ENCODE measurements at regions not wholly inside any gene's neighbourhood (a gene's known extent, or its start where the extent isn't known, plus 50 kb on each side); places are given as distances from the start of the nearest gene placed in this dataset.
"Not testable (repeated sequence)": the region's sequence is repeated elsewhere in the genome, so short reads cannot be mapped to it uniquely, and the experiment has no call there.

DNA sequence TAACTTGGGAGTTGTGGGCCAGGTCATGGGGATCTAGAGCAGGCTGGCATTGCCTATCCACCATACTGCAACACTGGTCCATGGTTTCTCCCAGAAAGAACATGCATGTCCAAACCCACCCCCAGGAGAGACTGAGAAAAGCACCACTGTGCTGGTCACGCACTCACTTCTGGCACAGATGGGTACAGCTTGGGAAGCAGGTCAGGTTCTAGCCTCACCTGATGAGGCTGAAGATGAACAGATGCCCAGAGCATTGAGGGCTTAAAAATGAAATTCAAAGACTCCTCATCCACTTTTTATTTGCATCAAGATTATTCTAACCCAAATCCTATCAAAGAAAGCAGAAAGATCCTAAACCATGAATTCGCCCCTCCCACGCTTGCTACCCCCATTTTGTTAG lies 125.9 kb upstream of the RAI2 start:
- no peaks in the 10 kb centered on the region for H3K4me1 ChIP-seq (ENCODE audit: control insufficient read depth, insufficient read depth, low read length)
- peaks cover 2% of the 10 kb centered on the region for H3K27me3 ChIP-seq (ENCODE audit: control insufficient read depth, insufficient read depth, low read length)
- no peaks in the 10 kb centered on the region for H3K36me3 ChIP-seq (ENCODE audit: control insufficient read depth, insufficient read depth, low read length)
- peaks cover 2% of the 10 kb centered on the region for H3K9me3 ChIP-seq (ENCODE audit: control insufficient read depth, insufficient read depth, low read length)
- no peak for DNase-seq (ENCODE audit: low read depth in 4 of 6, low spot score in 6 of 6)
- H3K27ac ChIP-seq (ENCODE audit: low read depth, low read length) = no peak overlapping the region
- 58% methylated on average over 2 of the region's 3 CpGs for WGBS (ENCODE audit: insufficient coverage)
- H3K4me3 ChIP-seq (ENCODE audit: low read depth, low read length) = no peak overlapping the region

DNA sequence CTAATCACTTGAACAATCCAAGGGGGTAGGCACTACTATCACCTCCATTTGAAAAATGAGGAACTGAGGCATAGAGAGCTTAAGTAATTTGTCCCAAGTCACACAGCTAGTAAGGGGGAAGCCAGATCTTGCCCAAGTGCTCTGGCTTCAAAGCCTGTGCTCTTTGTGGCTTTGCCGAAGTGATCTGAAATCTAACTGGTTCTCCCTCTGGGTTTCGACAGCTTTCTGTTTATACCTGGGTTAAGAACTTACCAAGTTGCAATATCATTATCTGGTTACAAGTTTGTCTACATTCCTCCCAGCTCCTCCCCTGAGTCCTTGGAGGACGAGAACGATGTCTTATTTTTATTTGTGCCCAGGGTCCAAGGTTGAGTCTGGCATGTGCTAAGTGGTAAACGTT lies 125.3 kb upstream of the RAI2 start:
- Histone ChIP-seq H3K27ac (ENCODE audit: low read depth, low read length) (no peak overlapping the region), H3K36me3 (ENCODE audit: control insufficient read depth, insufficient read depth, low read length) (no peaks in the 10 kb centered on the region), H3K4me3 (ENCODE audit: low read depth, low read length) (no peak overlapping the region), H3K4me1 (ENCODE audit: control insufficient read depth, insufficient read depth, low read length) (no peaks in the 10 kb centered on the region), H3K9me3 (ENCODE audit: control insufficient read depth, insufficient read depth, low read length) (peaks cover 2% of the 10 kb centered on the region), H3K27me3 (ENCODE audit: control insufficient read depth, insufficient read depth, low read length) (peaks cover 2% of the 10 kb centered on the region)
- no CpG with 5 or more reads among the region's 5 CpGs for WGBS (ENCODE audit: insufficient coverage)
- no peak for DNase-seq (ENCODE audit: low read depth in 4 of 6, low spot score in 6 of 6)

GRCh38 chrX:17984415-17984814 lies 123.3 kb upstream of the RAI2 start:
- H3K27ac ChIP-seq (ENCODE audit: low read depth, low read length) = no peak overlapping the region
- peaks cover 2% of the 10 kb centered on the region for H3K27me3 ChIP-seq (ENCODE audit: control insufficient read depth, insufficient read depth, low read length)
- H3K4me1 ChIP-seq (ENCODE audit: control insufficient read depth, insufficient read depth, low read length) = no peaks in the 10 kb centered on the region
- 60% methylated on average over 5 of the region's 5 CpGs for WGBS (ENCODE audit: insufficient coverage)
- no peaks in the 10 kb centered on the region for H3K36me3 ChIP-seq (ENCODE audit: control insufficient read depth, insufficient read depth, low read length)
- DNase-seq (ENCODE audit: low read depth in 4 of 6, low spot score in 6 of 6) = no peak
- H3K4me3 ChIP-seq (ENCODE audit: low read depth, low read length) = no peak overlapping the region
- H3K9me3 ChIP-seq (ENCODE audit: control insufficient read depth, insufficient read depth, low read length) = peaks cover 2% of the 10 kb centered on the region

DNA sequence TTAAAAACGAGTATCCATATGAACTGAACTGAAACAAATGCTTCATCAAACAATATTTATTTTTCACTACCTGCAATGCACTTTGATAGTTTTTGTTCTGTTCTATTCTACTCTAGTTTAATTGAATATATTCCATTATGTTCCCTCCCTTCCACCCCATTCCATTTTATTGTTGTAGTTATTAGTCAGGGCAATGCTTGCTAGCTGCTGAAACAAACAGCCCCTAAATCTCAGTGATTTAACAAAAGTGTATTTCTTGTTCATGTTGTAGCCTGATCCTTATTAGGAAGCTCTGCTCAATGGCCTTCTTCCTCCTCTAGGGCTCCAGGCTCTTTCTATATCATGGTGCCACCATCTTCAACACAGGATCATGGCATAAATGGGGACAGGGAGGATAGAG lies 122.3 kb upstream of the RAI2 start:
- Histone ChIP-seq H3K36me3 (ENCODE audit: control insufficient read depth, insufficient read depth, low read length) (no peaks in the 10 kb centered on the region), H3K4me3 (ENCODE audit: low read depth, low read length) (no peak overlapping the region), H3K27ac (ENCODE audit: low read depth, low read length) (no peak overlapping the region), H3K4me1 (ENCODE audit: control insufficient read depth, insufficient read depth, low read length) (no peaks in the 10 kb centered on the region), H3K27me3 (ENCODE audit: control insufficient read depth, insufficient read depth, low read length) (peaks cover 2% of the 10 kb centered on the region), H3K9me3 (ENCODE audit: control insufficient read depth, insufficient read depth, low read length) (peaks cover 2% of the 10 kb centered on the region)
- WGBS (ENCODE audit: insufficient coverage) = no CpG with 5 or more reads among the region's 1 CpG
- DNase-seq (ENCODE audit: low read depth in 4 of 6, low spot score in 6 of 6) = no peak

- Histone ChIP-seq H3K27ac (ENCODE audit: low read depth, low read length) (no peak overlapping the region), H3K36me3 (ENCODE audit: control insufficient read depth, insufficient read depth, low read length) (no peaks in the 10 kb centered on the region), H3K9me3 (ENCODE audit: control insufficient read depth, insufficient read depth, low read length) (no peaks in the 10 kb centered on the region), H3K27me3 (ENCODE audit: control insufficient read depth, insufficient read depth, low read length) (peaks cover 6% of the 10 kb centered on the region), H3K4me1 (ENCODE audit: control insufficient read depth, insufficient read depth, low read length) (no peaks in the 10 kb centered on the region), H3K4me3 (ENCODE audit: low read depth, low read length) (no peak overlapping the region)
- WGBS (ENCODE audit: insufficient coverage) = 64% methylated on average over 3 of the region's 3 CpGs
- no peak for DNase-seq (ENCODE audit: low read depth in 4 of 6, low spot score in 6 of 6)
Measured at GRCh38 chrX:17977696-17978095, 116.6 kb upstream of the RAI2 start.

- Histone ChIP-seq H3K9me3 (ENCODE audit: control insufficient read depth, insufficient read depth, low read length) (no peaks in the 10 kb centered on the region), H3K36me3 (ENCODE audit: control insufficient read depth, insufficient read depth, low read length) (no peaks in the 10 kb centered on the region), H3K4me3 (ENCODE audit: low read depth, low read length) (no peak overlapping the region), H3K27me3 (ENCODE audit: control insufficient read depth, insufficient read depth, low read length) (peaks cover 6% of the 10 kb centered on the region), H3K4me1 (ENCODE audit: control insufficient read depth, insufficient read depth, low read length) (no peaks in the 10 kb centered on the region), H3K27ac (ENCODE audit: low read depth, low read length) (no peak overlapping the region)
- WGBS (ENCODE audit: insufficient coverage) = 67% methylated on average over 3 of the region's 3 CpGs
- DNase-seq (ENCODE audit: low read depth in 4 of 6, low spot score in 6 of 6) = no peak
Measured at GRCh38 chrX:17976955-17977354, 115.9 kb upstream of the RAI2 start.

DNA sequence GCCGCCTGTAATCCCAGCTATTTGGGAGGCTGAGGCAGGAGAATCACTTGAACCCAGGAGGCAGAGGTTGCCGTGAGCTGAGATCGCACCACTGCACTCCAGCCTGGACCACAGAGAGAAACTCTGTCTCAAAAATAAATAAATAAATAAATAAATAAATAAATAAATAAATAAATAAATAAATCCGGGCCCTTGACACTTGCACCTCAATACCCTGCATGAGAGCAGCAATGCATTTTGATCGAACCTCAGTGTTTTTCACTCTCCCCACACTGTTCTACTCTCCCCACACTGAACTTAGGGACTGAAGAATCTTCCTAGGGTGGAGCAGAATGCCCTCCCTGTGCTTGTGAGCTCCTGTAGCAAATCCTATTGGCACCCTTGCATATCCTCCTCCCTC lies 114.3 kb upstream of the RAI2 start:
- 90% methylated on average over 2 of the region's 5 CpGs for WGBS (ENCODE audit: insufficient coverage)
- not testable (repeated sequence) for H3K36me3 ChIP-seq (ENCODE audit: control insufficient read depth, insufficient read depth, low read length); H3K4me3 ChIP-seq (ENCODE audit: low read depth, low read length); H3K27ac ChIP-seq (ENCODE audit: low read depth, low read length); H3K9me3 ChIP-seq (ENCODE audit: control insufficient read depth, insufficient read depth, low read length); H3K27me3 ChIP-seq (ENCODE audit: control insufficient read depth, insufficient read depth, low read length); H3K4me1 ChIP-seq (ENCODE audit: control insufficient read depth, insufficient read depth, low read length); DNase-seq (ENCODE audit: low read depth in 4 of 6, low spot score in 6 of 6)

GRCh38 chrX:17968367-17968766 lies 107.3 kb upstream of the RAI2 start:
- 20% methylated on average over 4 of the region's 8 CpGs for WGBS (ENCODE audit: insufficient coverage)
- Histone ChIP-seq H3K36me3 (ENCODE audit: control insufficient read depth, insufficient read depth, low read length) (no peaks in the 10 kb centered on the region), H3K27ac (ENCODE audit: low read depth, low read length) (no peak overlapping the region)

GRCh38 chrX:17967888-17968287 lies 106.8 kb upstream of the RAI2 start:
- Histone ChIP-seq H3K4me3 (ENCODE audit: low read depth, low read length) (no peak overlapping the region), H3K4me1 (ENCODE audit: control insufficient read depth, insufficient read depth, low read length) (no peaks in the 10 kb centered on the region), H3K27me3 (ENCODE audit: control insufficient read depth, insufficient read depth, low read length) (peaks cover 3% of the 10 kb centered on the region), H3K36me3 (ENCODE audit: control insufficient read depth, insufficient read depth, low read length) (no peaks in the 10 kb centered on the region), H3K9me3 (ENCODE audit: control insufficient read depth, insufficient read depth, low read length) (no peaks in the 10 kb centered on the region), H3K27ac (ENCODE audit: low read depth, low read length) (no peak overlapping the region)
- WGBS (ENCODE audit: insufficient coverage) = 75% methylated on average over 2 of the region's 3 CpGs
- DNase-seq (ENCODE audit: low read depth in 4 of 6, low spot score in 6 of 6) = peak in 1 of 6 donors; percentile 63

More at GRCh38 chrX:17968367-17968766, 107.3 kb upstream of the RAI2 start:
- Histone ChIP-seq H3K9me3 (ENCODE audit: control insufficient read depth, insufficient read depth, low read length) (no peaks in the 10 kb centered on the region), H3K27me3 (ENCODE audit: control insufficient read depth, insufficient read depth, low read length) (peaks cover 2% of the 10 kb centered on the region), H3K4me1 (ENCODE audit: control insufficient read depth, insufficient read depth, low read length) (no peaks in the 10 kb centered on the region), H3K4me3 (ENCODE audit: low read depth, low read length) (no peak overlapping the region)
- DNase-seq (ENCODE audit: low read depth in 4 of 6, low spot score in 6 of 6) = peak in 2 of 6 donors; percentile 7 to 82

GRCh38 chrX:17964871-17965270 lies 103.8 kb upstream of the RAI2 start:
- DNase-seq (ENCODE audit: low read depth in 4 of 6, low spot score in 6 of 6) = no peak
- Histone ChIP-seq H3K9me3 (ENCODE audit: control insufficient read depth, insufficient read depth, low read length) (no peaks in the 10 kb centered on the region), H3K27me3 (ENCODE audit: control insufficient read depth, insufficient read depth, low read length) (peaks cover 5% of the 10 kb centered on the region), H3K27ac (ENCODE audit: low read depth, low read length) (no peak overlapping the region), H3K4me3 (ENCODE audit: low read depth, low read length) (no peak overlapping the region), H3K36me3 (ENCODE audit: control insufficient read depth, insufficient read depth, low read length) (no peaks in the 10 kb centered on the region), H3K4me1 (ENCODE audit: control insufficient read depth, insufficient read depth, low read length) (no peaks in the 10 kb centered on the region)
- 80% methylated on average over 1 of the region's 1 CpG for WGBS (ENCODE audit: insufficient coverage)
